NCI-H226 (cell line): ENCODE measurements at regions not wholly inside any gene's neighbourhood (a gene's known extent, or its start where the extent isn't known, plus 50 kb on each side); places are given as distances from the start of the nearest gene placed in this dataset.

Experiments
- DNase-seq: peaks from one replicate; pipeline ENCODE4 v3.0.0-alpha.2; 2015

GRCh38 chr2:120829633-120830025 lies 94.0 kb downstream of the GLI2 start:
- DNase-seq = no peak

GRCh38 chr2:120830096-120830830 lies 94.6 kb downstream of the GLI2 start:
- no peak for DNase-seq

GRCh38 chr2:120831086-120831485 lies 95.4 kb downstream of the GLI2 start:
- no peak for DNase-seq

DNA sequence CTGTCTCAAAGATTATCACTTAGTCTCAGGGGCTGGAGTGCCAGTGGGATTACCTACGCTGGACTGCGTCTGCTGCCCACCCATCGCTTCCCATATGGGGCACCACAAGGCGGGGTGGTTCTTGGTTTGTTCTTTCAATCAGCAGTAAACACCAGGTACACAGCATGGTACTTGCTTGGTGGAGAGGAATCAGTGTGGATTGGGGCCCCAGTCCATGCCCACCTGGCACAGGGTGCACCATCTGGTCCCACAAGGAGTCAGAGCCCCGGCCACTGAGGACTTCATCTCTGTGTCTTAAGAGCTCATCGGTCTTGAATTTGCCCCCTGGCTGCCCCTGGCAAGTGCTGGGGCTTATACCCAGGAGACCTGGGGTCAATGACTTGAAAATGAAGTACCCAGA lies 96.2 kb downstream of the GLI2 start:
- DNase-seq = no peak

GRCh38 chr2:120832296-120833070 lies 96.8 kb downstream of the GLI2 start:
- no peak for DNase-seq

DNA sequence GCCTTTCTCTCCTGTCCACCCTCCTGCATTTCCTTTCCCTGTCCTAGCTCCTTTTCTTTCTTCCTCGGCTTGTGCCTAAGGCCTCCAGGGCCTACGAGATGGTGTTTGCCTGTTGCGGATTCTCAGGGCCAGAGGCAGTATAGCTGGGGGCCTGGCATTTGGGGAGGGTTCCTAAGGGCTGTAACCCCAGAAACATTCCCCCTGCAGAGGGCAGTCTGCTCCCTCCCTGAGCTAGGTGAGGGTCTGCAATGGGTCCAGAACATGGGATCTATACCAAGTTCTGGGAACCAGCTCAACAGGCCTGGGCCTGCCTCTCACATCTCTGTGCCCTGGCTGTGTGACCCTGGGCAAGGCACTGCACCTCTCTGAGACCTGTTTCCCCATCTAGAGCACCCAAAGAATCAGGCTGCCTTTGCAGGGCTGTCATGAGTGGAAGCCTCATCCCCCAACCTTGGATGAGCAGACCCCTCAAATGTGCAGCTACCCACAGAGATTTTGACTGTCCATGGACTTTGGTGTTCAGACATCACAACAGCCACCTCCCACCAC lies 97.5 kb downstream of the GLI2 start:
- no peak for DNase-seq

DNA sequence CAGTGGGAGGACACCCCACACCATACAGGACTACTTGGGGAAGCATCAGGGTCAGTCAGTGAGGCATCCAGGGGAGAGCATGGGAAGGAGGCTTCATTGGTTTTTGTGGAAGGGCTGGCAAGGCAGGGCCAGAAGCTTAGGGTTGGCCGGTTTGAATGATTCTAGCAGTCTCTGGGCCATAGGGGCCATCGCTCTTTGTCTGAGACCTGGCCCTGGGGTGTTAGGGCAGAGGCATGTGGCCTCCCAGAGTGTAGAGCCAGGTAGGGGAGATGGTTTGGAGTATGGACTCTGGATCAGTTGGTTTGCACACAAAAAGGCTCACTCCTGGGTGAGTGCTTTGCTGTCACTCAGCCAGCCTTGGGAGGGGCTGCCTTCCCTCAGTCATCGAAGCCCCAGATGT lies 98.5 kb downstream of the GLI2 start:
- DNase-seq = no peak

GRCh38 chr2:120836281-120836680 lies 100.6 kb downstream of the GLI2 start:
- no peak for DNase-seq

- DNase-seq = no peak
Measured at GRCh38 chr2:120840795-120841487, 105.3 kb downstream of the GLI2 start.

- DNase-seq = no peak
Measured at GRCh38 chr2:120842456-120843439, 107.1 kb downstream of the GLI2 start.

- DNase-seq = no peak
Measured at GRCh38 chr2:120844070-120844738, 108.5 kb downstream of the GLI2 start.

GRCh38 chr2:120845277-120845676 lies 109.6 kb downstream of the GLI2 start:
- DNase-seq = no peak

DNA sequence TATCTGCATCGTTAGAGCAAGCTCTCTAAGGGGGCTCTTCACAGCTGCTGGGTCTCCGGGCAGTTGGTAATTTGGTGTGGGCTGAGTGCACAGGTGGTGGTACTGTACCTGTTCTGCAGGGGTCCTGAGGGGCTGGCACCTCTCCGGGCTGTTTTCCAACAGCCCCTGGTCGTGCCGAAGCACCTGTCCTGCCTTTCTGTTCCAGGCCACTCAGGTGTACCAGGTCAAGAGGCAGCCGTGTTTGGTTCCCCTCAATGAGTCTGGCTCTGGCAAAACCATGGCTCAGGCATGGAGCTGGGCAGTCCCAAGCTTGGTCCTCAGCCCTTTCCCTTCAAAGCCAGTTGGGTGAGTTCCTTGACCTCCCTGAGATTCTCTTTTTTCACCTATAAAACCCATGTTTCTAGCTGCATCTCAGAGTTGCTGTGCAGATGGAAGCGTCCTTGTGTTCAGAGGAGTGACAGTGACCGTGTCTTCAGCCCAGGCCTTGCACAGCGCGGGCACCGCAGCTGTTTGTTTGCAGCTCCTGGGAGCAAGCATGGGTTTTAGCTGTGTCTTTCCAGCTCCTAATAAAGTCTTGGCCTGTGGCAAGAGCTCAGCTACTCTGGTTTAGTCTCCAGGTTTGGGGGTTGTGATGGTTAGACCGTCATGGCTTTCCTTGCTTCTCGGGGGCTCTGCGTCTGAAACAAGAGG lies 110.9 kb downstream of the GLI2 start:
- no peak for DNase-seq

DNA sequence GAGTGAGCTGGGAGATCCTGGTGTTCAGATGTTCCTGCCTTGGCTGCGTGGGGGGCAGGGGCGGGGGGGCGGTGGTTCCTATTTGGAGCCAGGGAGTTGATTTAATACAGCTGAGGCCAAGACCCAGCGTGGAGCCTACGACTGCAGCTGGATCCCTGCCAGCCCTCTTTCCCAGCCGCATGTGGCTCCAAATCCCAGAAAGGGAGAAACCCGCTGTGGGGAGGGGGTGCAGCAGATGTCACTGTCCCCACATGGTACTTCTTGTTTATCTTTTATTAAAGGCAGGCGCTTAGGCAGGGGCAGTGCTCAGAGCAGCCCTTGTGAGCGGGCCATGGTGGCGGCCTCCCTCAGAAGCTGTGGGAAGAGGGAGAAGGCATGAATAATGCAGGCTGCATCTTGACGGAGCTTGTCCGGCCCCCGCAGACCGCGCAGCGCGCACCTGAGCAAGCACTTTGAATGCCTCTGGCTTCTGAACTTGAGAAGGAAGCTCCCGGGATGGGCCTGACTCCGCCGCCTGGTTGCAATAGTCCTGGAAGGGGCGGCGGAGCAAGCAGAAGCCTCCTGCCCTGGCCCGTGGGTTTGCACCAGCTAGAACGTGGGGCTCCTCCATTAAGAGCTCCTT lies 112.1 kb downstream of the GLI2 start:
- DNase-seq = no peak

DNA sequence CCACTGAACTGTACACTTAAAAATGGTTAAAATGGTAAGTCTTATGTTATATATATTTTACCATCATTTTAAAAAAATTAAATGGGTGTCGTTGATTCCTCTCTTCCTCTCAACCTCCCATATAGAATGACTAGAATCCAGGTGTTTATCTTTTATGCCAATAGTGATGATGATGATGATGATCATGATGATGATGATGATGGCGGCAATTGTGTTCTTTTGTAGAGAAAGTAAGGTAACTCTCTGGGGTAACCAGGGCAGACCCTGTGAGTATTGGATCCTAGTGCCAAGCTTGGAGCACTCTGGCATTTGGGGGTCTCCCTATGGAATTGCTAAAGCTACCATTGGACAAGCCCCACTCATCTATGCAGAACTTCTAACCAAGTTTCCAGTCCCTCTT lies 113.6 kb downstream of the GLI2 start:
- no peak for DNase-seq

- DNase-seq = no peak
Measured at GRCh38 chr2:120850551-120850950, 114.9 kb downstream of the GLI2 start.

DNA sequence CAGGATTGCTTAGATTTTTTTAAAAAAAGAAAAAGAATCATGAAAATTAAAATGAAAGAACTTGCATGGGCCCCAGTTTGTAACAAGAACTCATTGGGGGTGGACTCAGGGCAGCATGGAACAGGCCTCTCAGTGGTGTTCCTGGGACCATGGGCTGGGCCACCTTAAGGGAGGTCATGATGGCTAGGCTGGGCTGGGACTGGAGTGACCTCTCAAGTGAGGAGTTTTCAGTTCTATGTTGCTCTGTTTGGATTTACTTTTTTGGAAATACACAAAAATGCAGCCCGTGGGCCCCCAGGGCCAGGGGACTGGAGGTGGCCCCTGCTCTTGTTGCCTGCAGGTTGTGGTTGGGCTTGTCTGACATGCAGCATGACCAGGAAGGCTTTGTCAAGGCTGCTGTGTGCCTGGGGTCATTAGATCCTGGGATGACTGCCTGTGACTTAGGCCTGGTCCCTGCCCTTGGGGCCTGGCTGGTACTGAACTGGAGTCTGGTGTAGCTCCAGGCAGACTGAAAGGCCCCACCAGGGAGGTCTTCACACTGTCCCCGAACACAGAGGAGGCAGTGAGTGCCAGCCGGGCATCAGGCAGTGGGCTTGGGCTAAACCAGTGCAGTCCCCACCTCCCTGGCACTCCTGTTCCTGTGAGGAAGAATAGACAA lies 115.6 kb downstream of the GLI2 start:
- no peak for DNase-seq

DNA sequence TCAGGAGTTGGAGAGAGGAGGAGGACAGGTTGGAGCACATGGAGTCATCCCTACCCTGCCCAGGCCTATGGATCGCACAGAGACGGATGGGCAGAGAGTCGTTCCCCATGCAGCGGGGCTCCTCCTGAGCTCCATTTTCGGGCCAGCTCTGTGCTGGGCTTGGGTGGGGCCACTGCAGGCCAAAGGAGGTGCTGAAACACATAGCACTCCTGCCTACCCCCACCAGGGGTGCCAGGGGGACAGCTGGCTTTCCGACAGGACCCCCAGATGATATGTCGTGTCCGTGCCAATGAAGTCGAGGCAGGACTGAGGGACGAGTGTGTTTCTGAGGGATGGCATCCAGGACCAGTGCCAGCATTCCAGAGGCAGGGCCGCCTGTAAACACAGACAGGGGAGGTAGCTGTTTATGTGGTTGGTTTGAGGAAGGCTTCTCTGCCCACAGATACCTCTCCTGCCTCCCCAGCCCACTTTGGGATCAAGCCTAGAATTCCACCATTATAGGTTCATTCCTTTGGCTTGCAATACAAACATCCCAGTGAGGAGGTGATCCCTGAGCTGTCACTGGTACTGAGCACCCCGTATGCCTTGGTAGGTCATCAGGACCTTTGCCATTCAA lies 116.6 kb downstream of the GLI2 start:
- DNase-seq = no peak

GRCh38 chr2:120853306-120854013 lies 117.8 kb downstream of the GLI2 start:
- DNase-seq = no peak
